Fibroblast of peridontal ligament (primary cell): ENCODE measurements at regions not wholly inside any gene's neighbourhood (a gene's known extent, or its start where the extent isn't known, plus 50 kb on each side); places are given as distances from the start of the nearest gene placed in this dataset.
"Not testable (repeated sequence)": the region's sequence is repeated elsewhere in the genome, so short reads cannot be mapped to it uniquely, and the experiment has no call there.

Source experiments
- DNase-seq: peaks from one replicate; pipeline ENCODE4 v3.0.0-alpha.2; 2010; ENCODE audit errors: extremely low read depth

- no peak for DNase-seq
Observed at GRCh38 chr18:30450927-30451326, 591.6 kb downstream of the DSC3 start.

GRCh38 chr18:30446605-30447004, 595.9 kb downstream of the DSC3 start:
- DNase-seq: no peak

DNA sequence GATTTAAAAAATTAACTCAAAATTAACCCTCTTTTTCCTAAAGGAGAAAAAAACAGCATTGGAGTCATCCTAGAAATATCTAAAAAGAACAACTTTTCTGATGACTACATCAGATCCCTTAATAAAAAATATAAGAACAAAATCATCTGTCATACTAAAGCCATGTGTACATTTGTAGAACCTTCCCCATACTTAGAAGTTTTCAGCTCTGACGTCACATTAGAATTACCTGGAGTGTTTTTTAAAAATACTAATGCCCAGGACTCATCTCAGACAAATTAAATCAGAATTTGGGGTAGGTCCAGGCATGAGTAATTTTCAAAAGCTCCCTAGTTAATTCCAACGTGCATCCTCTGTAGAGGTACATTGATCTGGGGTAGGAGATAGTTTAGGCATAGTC, 598.0 kb downstream of the DSC3 start:
- no peak for DNase-seq

DNA sequence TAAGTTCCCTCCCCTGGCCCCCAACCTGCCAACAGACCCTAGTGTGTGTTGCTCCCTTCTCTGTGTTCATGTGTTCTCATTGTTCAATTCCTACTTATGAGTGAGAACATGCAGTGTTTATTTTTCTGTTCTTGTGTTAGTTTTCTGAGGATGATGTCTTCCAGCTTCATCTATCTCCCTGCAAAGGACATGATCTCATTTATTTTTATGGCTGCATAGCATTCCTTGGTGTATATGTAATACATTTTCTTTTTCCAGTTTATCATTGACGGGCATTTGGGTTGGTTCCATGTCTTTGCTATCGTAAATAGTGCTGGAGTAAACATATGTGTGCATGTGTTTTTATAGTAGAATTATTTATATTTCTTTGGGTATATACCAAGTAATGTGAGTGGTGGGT, 602.2 kb downstream of the DSC3 start:
- no peak for DNase-seq

DNA sequence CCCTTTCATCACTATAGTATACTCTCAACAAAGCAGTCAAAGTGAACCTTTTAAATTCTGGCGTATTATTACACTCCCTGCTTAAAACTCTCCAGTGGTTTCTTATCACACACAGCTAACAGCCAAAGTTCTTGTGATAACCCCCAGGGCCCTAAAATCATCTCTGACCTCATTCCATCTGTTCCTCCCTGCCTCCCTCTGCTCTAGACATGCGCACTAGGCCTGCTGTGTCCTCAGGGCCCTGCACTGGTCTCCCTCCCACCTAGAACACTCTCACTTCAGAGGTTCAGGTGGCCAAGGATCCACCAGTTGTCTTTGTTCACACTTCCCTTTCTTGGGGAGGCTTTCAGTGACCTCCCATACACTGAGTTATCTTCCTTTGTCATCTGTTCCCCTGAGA, 603.4 kb downstream of the DSC3 start:
- DNase-seq: no peak

DNA sequence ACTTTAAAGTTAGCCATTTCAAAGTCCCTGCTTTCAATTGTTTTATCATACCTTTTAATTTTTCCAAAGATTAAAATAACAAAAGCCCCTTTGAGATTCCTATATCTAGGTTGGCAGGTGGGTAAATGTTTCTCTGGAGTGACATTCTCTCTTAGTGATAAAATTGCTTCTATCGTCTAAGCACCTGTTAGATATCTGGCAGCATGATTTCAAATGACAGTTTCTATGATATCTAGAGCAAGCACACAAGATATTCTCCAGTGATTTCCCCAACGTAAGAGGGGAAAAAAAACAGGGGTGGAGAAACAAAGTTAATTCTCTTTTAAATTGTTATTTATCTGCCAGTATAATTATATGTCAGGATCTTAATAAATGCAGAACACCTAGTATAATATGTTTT, 610.2 kb downstream of the DSC3 start:
- no peak for DNase-seq

- DNase-seq: not testable (repeated sequence)
Observed at GRCh38 chr18:30419399-30419798, 623.1 kb downstream of the DSC3 start.

GRCh38 chr18:30415903-30416302, 626.6 kb downstream of the DSC3 start:
- DNase-seq: no peak

DNA sequence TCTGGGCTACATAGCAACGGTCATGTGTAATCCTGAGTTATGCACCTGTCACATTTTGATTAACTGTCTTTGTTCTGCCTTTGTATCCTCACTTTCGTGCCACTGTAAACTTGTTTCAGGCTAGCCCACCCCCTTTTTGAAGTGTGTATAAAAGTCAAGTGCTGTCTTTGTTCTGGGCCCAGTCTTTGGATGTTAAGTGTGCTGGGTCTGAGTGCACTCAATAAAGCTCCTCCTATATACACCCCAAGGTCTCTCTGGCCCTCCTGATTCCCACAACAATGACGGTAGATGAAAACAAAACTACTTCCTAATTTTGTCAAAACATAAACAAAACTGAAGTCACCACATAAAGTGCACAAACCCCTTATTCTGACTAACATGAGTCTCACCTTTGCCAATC, 633.4 kb downstream of the DSC3 start:
- DNase-seq: no peak

GRCh38 chr18:30406728-30407127, 635.8 kb downstream of the DSC3 start:
- DNase-seq: no peak

GRCh38 chr18:30405038-30405437, 637.5 kb downstream of the DSC3 start:
- DNase-seq: no peak

- DNase-seq: no peak
Observed at GRCh38 chr18:30404422-30404821, 638.1 kb downstream of the DSC3 start.

GRCh38 chr18:30403278-30403677, 639.3 kb downstream of the DSC3 start:
- no peak for DNase-seq

DNA sequence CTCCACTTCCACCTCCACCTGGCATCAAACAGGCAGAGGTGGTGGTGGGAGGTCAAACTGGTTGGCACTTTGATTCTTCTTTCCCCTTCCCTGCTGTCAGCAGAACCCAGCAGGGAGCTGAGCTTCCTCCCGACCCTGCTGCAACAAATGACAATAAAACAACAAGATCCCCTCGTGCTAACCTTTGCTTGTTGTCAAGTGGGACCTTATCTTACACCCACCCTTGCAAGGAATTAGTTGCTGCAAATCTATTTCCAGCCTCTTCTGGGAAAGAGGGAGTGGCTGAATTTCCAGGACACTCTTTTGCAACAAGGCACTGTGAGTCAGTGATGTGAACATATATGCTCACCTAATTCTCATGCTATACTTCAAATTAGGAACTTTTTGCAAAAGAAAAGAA, 655.1 kb downstream of the DSC3 start:
- no peak for DNase-seq

DNA sequence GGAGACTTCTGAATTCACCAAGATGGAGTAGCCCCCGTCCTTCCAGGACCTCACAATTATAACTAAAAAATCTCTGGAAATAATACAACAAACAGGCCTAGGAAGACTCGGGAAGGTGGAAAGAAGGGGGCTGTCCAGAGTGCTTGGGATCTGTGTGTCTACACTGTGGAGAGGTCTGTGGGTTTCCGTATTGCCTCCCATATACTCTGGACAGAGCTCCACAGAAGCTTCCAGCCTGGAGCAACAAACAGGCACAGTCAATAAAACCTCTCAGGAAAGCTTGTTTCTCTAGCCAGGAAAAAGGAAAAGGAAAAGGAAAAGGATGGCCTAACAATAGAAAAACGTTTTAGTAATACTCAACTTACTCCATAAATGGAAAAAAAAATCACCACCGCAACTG, 655.9 kb downstream of the DSC3 start:
- DNase-seq: no peak

GRCh38 chr18:30385684-30386083, 656.9 kb downstream of the DSC3 start:
- no peak for DNase-seq

GRCh38 chr18:30381826-30382225, 660.7 kb downstream of the DSC3 start:
- no peak for DNase-seq

DNA sequence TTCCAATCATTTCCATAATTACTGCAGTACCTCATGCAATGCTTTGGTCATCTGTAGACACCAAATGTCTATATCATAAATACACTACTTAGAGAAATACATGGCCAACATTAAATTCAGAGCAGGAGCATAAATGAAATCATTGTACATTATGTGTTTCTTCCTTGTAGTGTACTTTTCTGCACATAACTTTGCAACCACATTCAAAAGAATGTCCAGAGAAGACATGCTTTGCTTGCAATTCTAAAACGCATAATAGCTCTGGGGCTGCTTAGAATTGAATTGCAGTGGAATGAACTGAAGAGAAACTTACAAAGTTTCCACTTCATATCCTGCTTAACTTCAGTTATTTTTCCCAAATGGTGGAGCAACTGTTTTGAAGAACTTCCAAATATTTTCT, 664.4 kb downstream of the DSC3 start:
- DNase-seq: no peak

DNA sequence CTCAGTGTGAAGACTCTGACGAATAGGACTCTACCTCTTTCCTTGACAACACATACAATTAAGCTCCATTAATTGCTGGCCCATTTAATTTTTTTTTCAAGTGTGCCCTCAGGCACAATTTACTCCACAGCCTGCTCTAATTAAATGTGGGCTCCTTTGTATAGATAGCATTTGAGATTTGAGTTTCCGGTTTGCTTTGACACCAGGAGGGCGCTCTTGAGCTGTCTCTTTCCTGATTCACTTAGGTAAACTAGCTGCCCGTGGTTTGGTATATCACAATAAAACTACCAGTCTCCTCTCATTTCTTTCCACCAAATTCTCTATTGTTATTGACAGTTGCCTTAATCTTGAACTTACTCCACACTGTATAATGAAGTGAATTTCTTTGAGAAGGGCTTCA, 666.0 kb downstream of the DSC3 start:
- no peak for DNase-seq

- no peak for DNase-seq
Observed at GRCh38 chr18:30361864-30362540, 680.5 kb downstream of the DSC3 start.

DNA sequence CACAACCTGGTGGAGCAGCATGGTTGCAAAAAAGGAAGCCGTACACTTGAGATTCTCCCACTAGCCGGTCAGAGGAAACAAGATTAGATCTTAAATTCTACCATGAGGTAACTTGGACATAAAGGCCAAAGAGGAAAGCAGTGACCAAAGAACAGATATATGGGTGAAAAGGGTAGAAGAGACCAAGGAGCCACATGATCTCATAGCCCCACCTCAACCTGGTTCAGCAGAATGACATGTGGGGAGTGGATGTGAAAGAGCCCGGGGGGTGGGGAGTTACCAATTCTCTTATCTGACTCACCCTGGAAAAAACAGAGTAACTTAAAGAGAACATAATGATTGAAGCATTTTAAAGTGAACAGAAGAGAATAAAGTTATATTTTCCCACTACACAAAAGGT, 683.0 kb downstream of the DSC3 start:
- no peak for DNase-seq

DNA sequence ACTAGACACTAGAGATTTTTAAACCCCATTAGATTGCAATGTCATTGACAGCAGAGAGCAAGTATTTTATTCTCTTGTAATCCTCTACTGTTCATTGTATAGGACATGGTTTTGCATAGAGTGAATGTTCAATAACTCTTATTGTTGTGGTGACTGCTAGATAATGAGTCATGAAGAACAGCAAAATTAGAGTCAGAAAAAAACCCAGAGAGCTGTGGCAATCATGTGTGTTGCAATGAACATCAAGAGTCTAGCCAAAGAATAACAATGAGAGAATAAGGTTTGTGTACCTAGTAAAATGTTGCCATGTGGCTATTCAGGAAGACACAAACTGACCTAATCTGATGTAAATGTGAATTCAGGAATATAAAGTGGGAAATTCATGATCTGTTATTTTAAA, 684.0 kb downstream of the DSC3 start:
- DNase-seq: no peak

- DNase-seq: no peak
Observed at GRCh38 chr18:30352551-30353168, 689.9 kb downstream of the DSC3 start.

DNA sequence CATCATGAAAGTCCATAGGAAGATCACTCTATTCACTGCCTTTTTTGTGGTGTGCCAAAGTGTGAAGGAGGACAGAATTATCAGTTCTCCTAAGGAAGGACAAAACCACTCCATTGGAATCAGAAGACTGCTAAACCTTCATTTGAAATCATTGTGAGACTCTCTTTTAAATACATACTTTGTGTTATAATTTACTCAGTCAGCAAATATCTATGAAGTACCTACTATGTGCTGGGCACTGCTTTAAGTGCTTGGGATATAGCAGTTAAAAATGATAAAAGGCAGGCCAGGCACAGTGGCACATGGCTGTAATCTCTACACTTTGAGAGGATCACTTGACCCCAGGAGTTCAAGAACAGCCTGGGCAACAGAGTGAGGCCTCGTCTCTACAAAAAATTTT, 692.3 kb downstream of the DSC3 start:
- DNase-seq: no peak
